Ascending aorta (tissue), 2 donors: ENCODE measurements at regions not wholly inside any gene's neighbourhood (a gene's known extent, or its start where the extent isn't known, plus 50 kb on each side); places are given as distances from the start of the nearest gene placed in this dataset.

Experiments used
- DNase-seq, 2 donors: peaks; one replicate each; pipeline ENCODE4 v3.0.0-alpha.2; 2019; ENCODE audit warnings: low spot score in 2 of 2
- H3K27ac ChIP-seq, 2 donors: fragments of 200-600 bp; sonication (generic); one replicate each; pipeline ENCODE4 v1.5.1; 2016 to 2017; ENCODE audit warnings: mild to moderate bottlenecking in 1 of 2
- H3K27me3 ChIP-seq: fragments of 200-600 bp; sonication (generic); one replicate; pipeline ENCODE4 v1.5.1; 2017
- H3K36me3 ChIP-seq, 2 donors: fragments of 200-600 bp; sonication (generic); one replicate each; pipeline ENCODE4 v1.5.1; 2016
- H3K4me1 ChIP-seq, 2 donors: fragments of 200-600 bp; sonication (generic); one replicate each; pipeline ENCODE4 v1.5.1; 2016 to 2017; ENCODE audit warnings: mild to moderate bottlenecking in 1 of 2
- H3K4me3 ChIP-seq, 2 donors: fragments of 200-600 bp; sonication (generic); one replicate each; pipeline ENCODE4 v1.5.1; 2016 to 2017; ENCODE audit warnings: mild to moderate bottlenecking in 1 of 2
- H3K9me3 ChIP-seq, 2 donors: fragments of 200-600 bp; sonication (generic); one replicate each; pipeline ENCODE4 v1.5.1; 2016
- CTCF ChIP-seq, 3 experiments: fragments of 200-600 bp in 2 of 3; fragments of 450-650 bp in 1 of 3; sonication (generic) in 2 of 3; IDR thresholded peaks; one replicate each; pipeline ENCODE4 v1.5.1; 2016 to 2019; ENCODE audit warnings: antibody characterized with exemption in 3 of 3, mild to moderate bottlenecking in 1 of 3, moderate library complexity in 1 of 3
- intact Hi-C: fragments of 100-400 bp; cut with DNase I; formaldehyde crosslinking; loops from one replicate; pipeline ENCODE4 v1.15.1; 2023

- H3K27me3 ChIP-seq, result no peaks in the 10 kb centered on the region
- intact Hi-C loops, result no loop called here
- H3K4me3 ChIP-seq, result no peak overlapping the region
Measured at GRCh38 chr18:33817096-33817495, 239.1 kb downstream of the ASXL3 start.

GRCh38 chr18:33814546-33814945, 236.5 kb downstream of the ASXL3 start:
- intact Hi-C loops, result no loop called here
- no peak for TF ChIP-seq CTCF (IDR thresholded peaks at IDR 0.05)
- no peaks in the 10 kb centered on the region for H3K36me3 ChIP-seq
- no peak for DNase-seq
- no peak overlapping the region for H3K27ac ChIP-seq
- no peaks in the 10 kb centered on the region for H3K9me3 ChIP-seq
- H3K4me3 ChIP-seq, result no peak overlapping the region
- H3K4me1 ChIP-seq, result no peaks in the 10 kb centered on the region
- no peaks in the 10 kb centered on the region for H3K27me3 ChIP-seq

More at GRCh38 chr18:33817096-33817495, 239.1 kb downstream of the ASXL3 start:
- Histone ChIP-seq H3K27ac (no peak overlapping the region), H3K36me3 (no peaks in the 10 kb centered on the region), H3K4me1 (no peaks in the 10 kb centered on the region), H3K9me3 (no peaks in the 10 kb centered on the region)
- no peak for DNase-seq
- no peak for TF ChIP-seq CTCF (IDR thresholded peaks at IDR 0.05)

GRCh38 chr18:33812186-33812585, 234.2 kb downstream of the ASXL3 start:
- intact Hi-C loops, result no loop called here
- no peak for DNase-seq
- no peak overlapping the region for H3K4me3 ChIP-seq
- no peak overlapping the region for H3K27ac ChIP-seq
- no peaks in the 10 kb centered on the region for H3K36me3 ChIP-seq
- TF ChIP-seq CTCF (IDR thresholded peaks at IDR 0.05), result no peak
- H3K27me3 ChIP-seq, result no peaks in the 10 kb centered on the region
- no peaks in the 10 kb centered on the region for H3K4me1 ChIP-seq
- no peaks in the 10 kb centered on the region for H3K9me3 ChIP-seq

- Histone ChIP-seq H3K9me3 (no peaks in the 10 kb centered on the region), H3K36me3 (no peaks in the 10 kb centered on the region), H3K4me3 (no peak overlapping the region), H3K27ac (no peak overlapping the region), H3K27me3 (no peaks in the 10 kb centered on the region), H3K4me1 (no peaks in the 10 kb centered on the region)
- TF ChIP-seq CTCF (IDR thresholded peaks at IDR 0.05), result no peak
- no peak for DNase-seq
- intact Hi-C loops, result no loop called here
Measured at GRCh38 chr18:33805592-33805991, 227.6 kb downstream of the ASXL3 start.

GRCh38 chr18:33804258-33804657, 226.2 kb downstream of the ASXL3 start:
- Histone ChIP-seq H3K36me3 (no peaks in the 10 kb centered on the region), H3K9me3 (no peaks in the 10 kb centered on the region), H3K4me3 (no peak overlapping the region), H3K27ac (no peak overlapping the region), H3K4me1 (no peaks in the 10 kb centered on the region), H3K27me3 (no peaks in the 10 kb centered on the region)
- intact Hi-C loops, result no loop called here
- no peak for TF ChIP-seq CTCF (IDR thresholded peaks at IDR 0.05)
- no peak for DNase-seq

GRCh38 chr18:33803636-33804035, 225.6 kb downstream of the ASXL3 start:
- intact Hi-C loops, result no loop called here
- H3K4me3 ChIP-seq, result no peak overlapping the region
- no peak for TF ChIP-seq CTCF (IDR thresholded peaks at IDR 0.05)
- no peaks in the 10 kb centered on the region for H3K9me3 ChIP-seq
- no peak for DNase-seq
- no peak overlapping the region for H3K27ac ChIP-seq
- H3K36me3 ChIP-seq, result no peaks in the 10 kb centered on the region
- no peaks in the 10 kb centered on the region for H3K27me3 ChIP-seq
- no peaks in the 10 kb centered on the region for H3K4me1 ChIP-seq
